Liver (tissue), 8 donors: ENCODE measurements at regions not wholly inside any gene's neighbourhood (a gene's known extent, or its start where the extent isn't known, plus 50 kb on each side); places are given as distances from the start of the nearest gene placed in this dataset.

Experiments used
- DNase-seq: peaks from one replicate; pipeline ENCODE4 v3.0.0-alpha.2; 2017; ENCODE audit warnings: low spot score
- H3K27ac ChIP-seq, 2 donors: one replicate each; pipeline ENCODE4 v1.7.0; 2013; ENCODE audit warnings: inconsistent platforms in 2 of 2, low read length in 2 of 2, control low read depth in 1 of 2, low read depth in 1 of 2, mild to moderate bottlenecking in 1 of 2
- H3K27me3 ChIP-seq, 4 donors: one replicate each; pipeline versions ENCODE4 v1.6.1 to v1.7.0; 2013; ENCODE audit warnings: low read length in 3 of 4, inconsistent platforms in 1 of 4, mild to moderate bottlenecking in 1 of 4, moderate library complexity in 1 of 4; ENCODE audit not compliant: control insufficient read depth in 4 of 4, insufficient read depth in 4 of 4
- H3K36me3 ChIP-seq, 4 donors: one replicate each; pipeline versions ENCODE4 v1.6.1 to v1.7.0; 2013; ENCODE audit warnings: low read length in 3 of 4, mild to moderate bottlenecking in 3 of 4, low read depth in 1 of 4, moderate library complexity in 1 of 4; ENCODE audit not compliant: control insufficient read depth in 4 of 4, insufficient read depth in 3 of 4
- H3K4me1 ChIP-seq, 4 donors: one replicate each; pipeline versions ENCODE4 v1.6.1 to v1.7.0; 2013; ENCODE audit warnings: low read length in 3 of 4, mild to moderate bottlenecking in 3 of 4, moderate library complexity in 1 of 4; ENCODE audit not compliant: control insufficient read depth in 4 of 4, insufficient read depth in 4 of 4
- H3K4me3 ChIP-seq, 3 donors: one replicate each; pipeline versions ENCODE4 v1.6.1 to v1.7.0; 2013; ENCODE audit warnings: low read length in 3 of 3, control low read depth in 1 of 3, low read depth in 1 of 3, mild to moderate bottlenecking in 1 of 3
- H3K9ac ChIP-seq, 2 donors: one replicate each; pipeline ENCODE4 v1.7.0; 2013; ENCODE audit warnings: low read length in 2 of 2, mild to moderate bottlenecking in 2 of 2, moderate library complexity in 2 of 2, control low read depth in 1 of 2, low read depth in 1 of 2
- H3K9me3 ChIP-seq, 4 donors: one replicate each; pipeline versions ENCODE4 v1.6.1 to v1.7.0; 2013; ENCODE audit warnings: low read length in 3 of 4; ENCODE audit not compliant: control insufficient read depth in 4 of 4
- ATF3 ChIP-seq: IDR thresholded peaks from 2 replicates; pipeline ENCODE4 v1.6.1; 2016; ENCODE audit warnings: antibody characterized with exemption
- CTCF ChIP-seq: fragments of 150-350 bp; IDR thresholded peaks from 2 replicates; pipeline ENCODE4 v1.5.1; 2017; ENCODE audit warnings: improper control_type of control experiment, low read depth, low read length; ENCODE audit not compliant: missing input control
- EGR1 ChIP-seq, 2 donors: IDR thresholded peaks; 2 replicates each; pipeline ENCODE4 v1.6.1; 2016 to 2018; ENCODE audit warnings: antibody characterized with exemption in 2 of 2, low read depth in 2 of 2
- FOXA1 ChIP-seq: IDR thresholded peaks from 2 replicates; pipeline ENCODE4 v1.6.1; 2016; ENCODE audit warnings: antibody characterized with exemption
- FOXA2 ChIP-seq: IDR thresholded peaks from 2 replicates; pipeline ENCODE4 v1.6.1; 2016; ENCODE audit warnings: antibody characterized with exemption
- GABPA ChIP-seq, 2 donors: IDR thresholded peaks in 1 of 2; conservative IDR thresholded peaks in 1 of 2; 2 replicates each; pipeline ENCODE4 v1.6.1; 2016; ENCODE audit warnings: antibody characterized with exemption in 2 of 2, mild to moderate bottlenecking in 1 of 2, moderate library complexity in 1 of 2
- HNF4A ChIP-seq, 2 donors: conservative IDR thresholded peaks; 2 replicates each; pipeline ENCODE4 v1.6.1; 2016; ENCODE audit warnings: antibody characterized with exemption in 2 of 2, mild to moderate bottlenecking in 2 of 2
- HNF4G ChIP-seq: IDR thresholded peaks from 2 replicates; pipeline ENCODE4 v1.6.1; 2016; ENCODE audit warnings: antibody characterized with exemption
- JUND ChIP-seq, 2 donors: IDR thresholded peaks; 2 replicates each; pipeline ENCODE4 v1.6.1; 2016; ENCODE audit warnings: antibody characterized with exemption in 2 of 2
- NR2F2 ChIP-seq: IDR thresholded peaks from 2 replicates; pipeline ENCODE4 v1.6.1; 2016; ENCODE audit warnings: antibody characterized with exemption
- RAD21 ChIP-seq, 2 donors: IDR thresholded peaks; 2 replicates each; pipeline ENCODE4 v1.6.1; 2016; ENCODE audit warnings: antibody characterized with exemption in 2 of 2, mild to moderate bottlenecking in 2 of 2
- REST ChIP-seq: IDR thresholded peaks from 2 replicates; pipeline ENCODE4 v1.6.1; 2016; ENCODE audit warnings: antibody characterized with exemption, mild to moderate bottlenecking
- RXRA ChIP-seq, 2 donors: IDR thresholded peaks; 2 replicates each; pipeline ENCODE4 v1.6.1; 2017 to 2018; ENCODE audit warnings: antibody characterized with exemption in 2 of 2, mild to moderate bottlenecking in 1 of 2
- SP1 ChIP-seq: IDR thresholded peaks from 2 replicates; pipeline ENCODE4 v1.6.1; 2018; ENCODE audit warnings: antibody characterized with exemption, mild to moderate bottlenecking
- TAF1 ChIP-seq: conservative IDR thresholded peaks from 2 replicates; pipeline ENCODE4 v1.6.1; 2016; ENCODE audit warnings: antibody characterized with exemption, mild to moderate bottlenecking
- YY1 ChIP-seq: IDR thresholded peaks from 2 replicates; pipeline ENCODE4 v1.6.1; 2016; ENCODE audit warnings: antibody characterized with exemption, mild to moderate bottlenecking
- ZBTB33 ChIP-seq: IDR thresholded peaks from 2 replicates; pipeline ENCODE4 v1.6.1; 2016; ENCODE audit warnings: antibody characterized with exemption
- WGBS: extraction: QIAGEN DNeasy Blood & Tissue Kit; methylation state at CpG from one replicate; pipeline ENCODE4 v1.1.7; 2013; 5-methylcytosine and 5-hydroxymethylcytosine counted together
- TF ChIP-seq, protein P1 (sequence below): IDR thresholded peaks from 2 replicates; pipeline ENCODE4 v1.6.1; 2016; ENCODE audit warnings: antibody characterized with exemption
- donor health status: healthy.
- donor health status: healthy.
- donor health status: healthy.
- donor health status: healthy.
- donor health status: healthy.

GRCh38 chr3:102712896-102713295 is 278.1 kb downstream of the ZPLD1 start:
- H3K9me3 ChIP-seq, result no peaks in the 10 kb centered on the region
- no peak overlapping the region for H3K9ac ChIP-seq
- no peaks in the 10 kb centered on the region for H3K36me3 ChIP-seq
- H3K4me1 ChIP-seq, result no peaks in the 10 kb centered on the region
- no peak overlapping the region for H3K4me3 ChIP-seq
- no peak for DNase-seq
- H3K27ac ChIP-seq, result no peak overlapping the region
- WGBS, result 85% methylated on average over 5 of the region's 5 CpGs
- no peaks in the 10 kb centered on the region for H3K27me3 ChIP-seq
- no peak for TF ChIP-seq FOXA2
- no peak for TF ChIP-seq SP1
- no peak for TF ChIP-seq RAD21 (IDR thresholded peaks at IDR 0.05)
- no peak for TF ChIP-seq HNF4A (conservative IDR thresholded peaks at IDR 0.05)
- no peak for TF ChIP-seq CTCF
- no peak for TF ChIP-seq HNF4G
- TF ChIP-seq, protein P1, sequence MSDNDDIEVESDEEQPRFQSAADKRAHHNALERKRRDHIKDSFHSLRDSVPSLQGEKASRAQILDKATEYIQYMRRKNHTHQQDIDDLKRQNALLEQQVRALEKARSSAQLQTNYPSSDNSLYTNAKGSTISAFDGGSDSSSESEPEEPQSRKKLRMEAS, result no peak
- no peak for TF ChIP-seq NR2F2
- TF ChIP-seq REST, result no peak
- no peak for TF ChIP-seq TAF1
- TF ChIP-seq GABPA (IDR thresholded peaks at IDR 0.05 in 1 of 2, conservative IDR thresholded peaks at IDR 0.05 in 1 of 2), result no peak
- no peak for TF ChIP-seq EGR1 (IDR thresholded peaks at IDR 0.05; ENCODE audit: low read depth in 2 of 2)
- TF ChIP-seq FOXA1, result no peak
- TF ChIP-seq YY1, result no peak
- no peak for TF ChIP-seq ZBTB33
- no peak for TF ChIP-seq ATF3
- no peak for TF ChIP-seq JUND (IDR thresholded peaks at IDR 0.05)
- no peak for TF ChIP-seq RXRA (IDR thresholded peaks at IDR 0.05)

DNA sequence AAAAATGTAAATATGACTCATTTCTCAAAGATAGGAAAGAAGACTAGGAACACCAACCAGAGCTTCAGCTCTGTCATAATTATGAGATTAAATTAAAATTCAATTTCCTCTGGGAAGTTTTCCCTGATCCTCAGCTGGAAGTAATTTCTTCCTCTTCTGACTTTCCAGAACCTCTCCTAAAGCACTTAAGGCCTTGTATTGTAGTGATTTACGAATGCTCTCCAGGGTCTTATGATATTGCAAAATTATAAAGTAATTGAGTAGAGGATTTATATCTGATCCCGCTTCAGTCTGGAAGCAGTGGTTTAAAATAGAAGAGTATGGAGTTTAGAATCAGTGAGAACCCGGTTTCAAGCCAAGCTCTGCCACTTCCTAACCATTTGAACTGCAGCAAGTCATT is 279.8 kb downstream of the ZPLD1 start:
- no peak for DNase-seq
- WGBS, result 81% methylated on average over 3 of the region's 3 CpGs
- TF ChIP-seq SP1 (no peak), YY1 (no peak), JUND (IDR thresholded peaks at IDR 0.05) (no peak), HNF4G (no peak), FOXA1 (no peak), FOXA2 (no peak), GABPA (IDR thresholded peaks at IDR 0.05 in 1 of 2, conservative IDR thresholded peaks at IDR 0.05 in 1 of 2) (no peak), CTCF (no peak), RAD21 (IDR thresholded peaks at IDR 0.05) (no peak)
- Histone ChIP-seq H3K27ac (no peak overlapping the region), H3K4me3 (no peak overlapping the region), H3K36me3 (no peaks in the 10 kb centered on the region), H3K27me3 (no peaks in the 10 kb centered on the region), H3K9ac (no peak overlapping the region), H3K9me3 (no peaks in the 10 kb centered on the region), H3K4me1 (no peaks in the 10 kb centered on the region)
